ENCODE measurements at regions not wholly inside any gene's neighbourhood (a gene's known extent, or its start where the extent isn't known, plus 50 kb on each side); places are given as distances from the start of the nearest gene placed in this dataset.

DNA sequence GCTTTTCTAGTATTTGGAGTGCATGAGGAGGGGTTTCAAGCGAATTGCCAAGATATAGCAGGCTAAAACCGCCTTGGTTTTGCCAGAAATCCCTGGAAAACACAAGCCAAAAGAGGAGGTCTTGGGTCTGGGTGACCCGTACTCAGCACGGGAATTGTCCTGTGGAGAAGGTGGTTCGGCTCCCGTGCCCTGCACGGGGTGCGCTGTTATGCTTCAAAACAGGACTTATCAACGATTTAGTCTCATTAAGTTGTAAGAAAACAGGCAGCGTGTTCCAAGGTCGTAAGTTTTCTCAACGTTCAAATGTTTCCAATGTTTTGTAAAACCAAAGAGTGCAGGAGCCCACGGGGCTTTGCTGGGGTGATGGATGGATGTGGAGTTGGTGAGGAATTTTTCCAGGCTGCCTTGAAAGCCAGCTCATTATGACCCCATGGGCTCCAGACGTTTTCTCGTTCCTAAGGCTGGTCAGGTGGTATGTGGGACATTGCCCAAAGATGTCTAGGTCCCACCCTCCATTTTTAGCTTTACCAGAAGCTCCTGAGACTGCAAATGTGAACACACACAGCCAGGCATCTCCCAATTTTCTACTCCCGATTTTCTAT is 75.4 kb upstream of the CLDN14 start:
- DNase-seq = no peak

DNA sequence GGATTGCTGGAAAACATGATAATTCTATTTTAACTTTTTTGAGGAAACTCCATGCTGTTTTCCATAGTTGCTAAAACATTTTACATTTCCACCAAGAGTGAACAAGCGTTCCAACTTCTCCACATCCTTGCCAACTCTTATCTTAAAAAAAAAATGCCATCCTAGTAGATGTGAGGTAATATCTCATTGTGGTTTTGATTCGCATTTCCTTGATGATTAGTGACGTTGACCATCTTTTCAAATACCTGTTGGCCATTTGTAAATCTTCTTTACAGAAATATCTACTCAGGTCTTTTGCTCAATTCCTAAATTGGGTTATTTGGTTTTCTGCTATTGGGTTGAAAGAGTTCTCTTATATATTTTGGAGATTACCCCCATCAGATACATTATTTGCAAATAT is 77.4 kb upstream of the CLDN14 start:
- DNase-seq = no peak

DNA sequence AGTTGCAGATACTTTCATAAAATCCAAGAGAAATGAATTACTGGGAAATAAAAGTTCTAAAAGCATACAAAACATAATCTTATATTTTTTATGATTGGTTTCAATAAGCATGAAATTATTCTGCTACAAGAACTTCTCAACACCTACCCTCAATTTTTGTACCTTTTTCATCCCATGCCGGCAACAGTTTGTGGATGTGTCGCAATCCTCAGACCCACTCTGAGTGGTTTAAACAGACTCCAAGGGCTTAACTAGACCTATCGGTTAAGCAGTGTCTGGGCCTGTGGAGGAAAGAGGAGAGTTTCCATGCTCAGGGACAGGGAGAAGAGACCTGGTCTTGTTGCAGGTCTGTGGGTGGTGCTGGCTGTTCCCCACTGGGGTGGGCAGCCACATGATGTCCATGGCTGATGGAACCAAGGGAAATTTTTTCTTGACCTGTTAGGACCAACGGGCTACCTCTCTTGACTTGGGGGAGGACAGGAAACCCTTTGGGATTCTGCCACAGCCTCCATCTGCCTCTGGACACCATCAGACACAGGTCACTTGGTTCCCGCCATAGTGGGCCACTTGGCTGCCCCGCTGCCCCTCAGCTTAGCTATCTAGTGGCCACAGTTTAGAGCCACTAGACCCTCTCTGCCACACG is 81.1 kb upstream of the CLDN14 start:
- DNase-seq = no peak

DNA sequence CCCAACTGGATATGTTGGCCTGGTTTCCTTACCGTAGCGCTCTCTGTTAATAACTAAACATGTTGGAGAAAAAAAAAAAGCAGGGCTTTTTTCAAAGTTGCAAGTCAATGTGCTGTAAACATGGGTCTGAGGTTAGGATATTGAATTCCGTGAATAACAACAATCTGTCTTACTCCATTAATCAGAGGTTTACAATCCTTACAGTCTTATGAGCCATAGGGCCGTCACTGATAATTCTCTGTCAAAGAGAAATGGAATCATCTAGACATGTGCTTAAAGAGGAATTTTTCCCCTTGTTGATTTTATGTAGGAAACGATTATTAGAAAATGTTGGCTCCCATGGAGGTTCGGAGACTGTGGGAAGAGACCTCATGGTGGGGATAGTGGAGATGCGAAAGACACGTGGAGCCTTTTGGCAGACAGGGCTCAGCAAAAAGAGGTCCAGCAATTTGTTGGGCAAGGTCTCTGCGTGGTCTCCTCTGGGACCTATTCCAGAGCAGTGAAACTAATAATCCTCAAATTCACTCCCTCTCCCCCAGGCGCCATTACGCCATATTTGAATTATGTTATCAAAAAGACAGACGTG is 83.5 kb upstream of the CLDN14 start:
- DNase-seq = no peak

DNA sequence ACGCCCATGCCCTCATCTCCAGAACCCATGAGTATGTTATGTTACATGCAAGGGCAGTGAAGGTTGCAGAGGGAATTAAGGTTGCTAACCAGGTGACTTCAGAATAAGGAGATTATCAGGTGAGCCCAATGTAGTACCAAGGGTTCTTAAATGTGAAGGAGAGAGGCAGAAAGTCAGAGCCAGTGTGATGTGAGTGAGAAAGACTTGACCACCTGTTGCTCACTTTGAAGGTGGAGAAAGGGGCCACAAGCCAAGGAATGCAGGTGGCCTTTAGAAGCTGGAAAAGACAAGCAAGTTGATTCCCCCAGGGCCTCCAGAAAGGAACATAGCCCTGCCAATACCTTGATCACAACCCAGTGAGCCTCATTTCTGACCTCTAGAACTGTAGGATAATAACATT is 84.7 kb upstream of the CLDN14 start:
- DNase-seq = no peak

DNA sequence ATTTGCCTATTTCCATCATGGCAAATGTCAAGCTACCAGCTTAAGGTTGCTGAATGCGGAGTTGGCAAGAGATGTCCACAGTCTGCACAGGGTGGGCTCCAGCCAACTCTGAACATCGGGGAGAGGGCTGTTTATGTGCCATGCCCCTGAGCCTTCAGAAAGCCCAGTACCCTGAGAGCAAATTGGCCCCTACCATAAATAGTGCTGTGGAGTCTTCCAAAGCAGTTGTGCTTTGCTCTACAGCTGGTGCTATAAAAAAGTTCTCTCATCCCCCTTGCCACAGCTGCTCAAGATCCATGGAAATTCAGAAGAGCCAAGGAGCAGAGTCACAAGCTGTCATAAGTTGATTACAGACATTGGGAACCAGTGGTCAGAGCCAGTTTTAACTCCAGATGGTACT is 85.6 kb upstream of the CLDN14 start:
- DNase-seq = no peak

DNA sequence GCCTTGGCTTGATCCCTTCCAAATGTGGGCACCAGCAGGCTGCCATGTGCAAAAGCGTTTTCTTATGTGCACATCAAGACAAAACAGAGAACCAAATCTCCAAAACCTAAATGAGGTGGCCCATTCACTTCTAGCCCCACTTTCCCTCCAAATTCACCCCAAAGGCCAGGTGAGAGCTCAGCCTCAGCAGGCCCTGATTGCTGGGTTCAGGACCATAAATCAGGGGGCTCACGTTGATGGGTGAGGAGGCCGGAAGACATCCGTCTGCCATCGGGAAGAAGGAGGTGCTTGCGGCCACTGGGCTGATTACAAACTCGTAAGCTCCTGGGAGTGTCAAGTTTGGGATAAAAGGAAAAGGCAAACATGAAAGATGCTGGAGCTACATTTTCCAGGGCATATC is 86.7 kb upstream of the CLDN14 start:
- no peak for DNase-seq

DNA sequence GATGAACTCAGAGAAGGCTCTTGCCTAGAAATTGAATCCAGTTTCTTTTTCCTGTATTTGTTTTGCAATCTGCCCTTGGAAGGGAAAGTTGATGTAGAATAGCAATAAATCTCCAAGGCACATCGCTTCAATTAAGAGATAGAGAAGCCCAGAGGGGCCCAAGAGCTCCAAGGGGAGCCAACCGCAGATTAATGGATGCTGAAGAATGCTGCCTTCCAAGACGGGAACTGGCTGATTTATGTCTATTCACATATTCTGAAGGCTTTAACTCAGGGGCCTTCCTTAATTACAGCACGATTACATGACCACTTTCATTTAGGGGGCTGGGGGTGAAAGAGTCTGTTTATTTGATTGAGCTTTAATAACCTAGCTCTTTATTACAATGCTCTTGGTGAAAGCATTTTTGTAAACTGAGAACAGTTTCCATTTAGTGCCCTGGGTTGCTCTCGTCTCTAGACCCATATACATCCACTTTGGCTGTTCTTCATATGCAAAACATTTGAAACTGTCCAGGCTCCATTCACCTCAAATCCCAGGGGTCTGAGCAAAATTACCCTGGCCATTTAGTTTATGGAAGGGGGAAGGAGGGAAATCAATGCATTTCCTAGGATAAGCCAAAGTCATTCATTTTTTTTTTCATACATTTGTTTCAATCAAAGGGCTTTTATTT is 87.4 kb upstream of the CLDN14 start:
- no peak for DNase-seq

DNA sequence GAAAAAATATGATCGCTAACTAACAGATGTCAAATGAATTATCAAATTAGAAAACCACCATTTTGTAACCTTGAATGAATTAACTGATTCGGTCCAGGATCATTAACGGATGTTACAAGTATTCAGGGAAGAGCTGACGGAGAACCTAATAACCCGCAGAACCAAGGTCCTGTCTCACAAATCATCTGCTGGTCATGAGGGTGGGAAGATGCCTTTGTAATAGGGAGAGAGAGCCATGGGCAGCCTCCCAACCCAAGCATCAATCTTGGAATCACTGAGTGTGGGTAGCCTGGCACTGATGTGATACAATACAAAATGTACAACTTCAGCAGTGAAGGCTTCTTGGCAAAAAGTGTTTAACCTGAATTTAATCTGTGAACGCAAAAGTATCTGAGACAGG is 89.6 kb upstream of the CLDN14 start:
- DNase-seq = no peak

DNA sequence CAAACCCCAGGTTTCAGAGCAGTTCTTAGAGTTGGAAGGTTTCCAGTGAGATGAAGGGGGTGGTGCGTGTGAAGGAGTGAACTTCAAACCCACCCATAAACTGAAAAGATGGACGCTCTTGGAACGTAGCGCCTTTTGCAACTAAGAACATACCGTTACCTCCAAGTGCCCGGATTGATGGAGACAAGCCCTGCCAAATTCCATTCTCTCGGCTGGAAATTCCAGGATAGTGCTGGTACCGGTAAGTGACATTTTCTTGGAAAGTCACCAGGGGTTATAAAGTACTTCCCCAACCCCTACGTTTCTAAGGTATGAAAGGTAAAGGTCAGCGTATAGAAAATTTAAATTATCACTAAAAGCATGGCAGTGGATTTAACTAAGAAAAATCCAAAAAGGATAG is 91.6 kb upstream of the CLDN14 start:
- no peak for DNase-seq

DNA sequence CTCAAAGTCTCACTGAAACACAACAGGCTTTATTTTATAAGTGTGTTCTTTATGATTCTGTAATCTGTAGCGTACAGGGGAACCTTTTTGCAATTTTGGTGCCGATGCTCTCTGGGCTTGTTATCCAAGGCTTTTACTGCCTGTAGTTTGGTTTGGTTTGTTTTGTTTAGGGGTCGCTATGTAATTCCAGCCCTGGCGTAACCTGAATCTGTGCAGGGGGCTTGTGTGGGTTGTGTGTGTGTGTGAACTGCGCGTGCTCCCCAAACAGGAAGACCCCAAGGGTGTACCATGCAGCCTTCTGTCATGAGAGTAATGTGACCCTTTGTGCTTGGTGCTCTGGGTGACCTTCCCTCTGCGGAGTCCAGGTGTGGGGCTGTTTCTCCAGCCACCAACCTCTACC is 92.1 kb upstream of the CLDN14 start:
- DNase-seq = no peak

DNA sequence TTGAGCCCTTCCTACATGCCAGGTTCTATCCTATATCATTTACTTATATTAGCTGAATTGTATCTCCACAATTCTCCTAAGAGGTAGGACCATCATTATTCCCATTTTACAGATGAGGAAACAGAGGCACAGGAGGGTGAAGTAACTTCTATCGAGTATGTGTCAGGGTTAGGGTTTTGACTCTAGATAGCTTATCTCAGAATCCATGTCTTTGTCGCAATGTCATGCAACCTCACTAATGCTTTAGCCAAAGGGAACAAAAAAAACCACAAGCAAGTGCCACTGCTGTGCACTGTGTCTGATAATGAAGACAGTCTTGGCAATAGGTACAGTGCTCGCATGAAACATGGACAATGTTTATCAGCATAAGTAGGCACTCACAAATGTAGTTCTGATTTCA is 95.4 kb upstream of the CLDN14 start:
- no peak for DNase-seq

DNA sequence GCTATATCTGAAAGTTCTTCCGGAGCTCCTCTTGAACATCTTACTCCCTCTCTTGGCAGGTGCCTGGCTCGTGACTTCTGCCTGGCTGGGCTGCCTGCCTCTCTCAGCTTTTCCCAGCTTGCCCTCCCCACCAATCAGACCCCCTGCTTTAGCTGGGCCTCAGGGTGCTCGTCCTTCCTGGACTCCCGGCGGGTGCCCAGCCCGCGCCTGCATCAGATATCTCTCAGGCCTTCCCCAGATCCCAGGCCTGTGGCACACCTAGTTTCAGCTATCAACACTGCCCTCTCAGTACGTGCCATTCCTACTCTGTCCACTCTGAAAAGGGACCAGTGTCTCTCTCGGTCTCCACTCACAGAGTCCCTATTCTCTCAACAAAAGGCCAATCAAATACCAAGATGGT is 96.5 kb upstream of the CLDN14 start:
- DNase-seq = no peak

DNA sequence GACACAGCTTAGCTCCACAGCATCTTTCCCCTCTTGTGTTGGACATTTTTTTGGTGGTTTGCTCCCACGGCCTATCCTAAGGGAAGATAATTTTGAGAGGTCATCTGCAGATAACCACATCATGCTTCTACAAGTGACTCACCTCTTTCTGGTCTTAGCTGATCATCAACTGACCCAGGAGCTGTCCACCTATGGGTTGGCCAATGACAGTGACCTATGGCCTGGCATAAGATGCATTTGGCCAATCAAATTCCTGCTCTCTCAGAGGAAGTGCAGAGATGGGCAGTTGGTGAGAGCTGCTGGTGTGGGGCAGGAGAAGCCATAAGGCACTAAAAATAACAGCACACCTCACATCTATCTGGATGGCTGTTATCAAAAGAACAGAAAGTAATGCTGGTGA is 100.0 kb upstream of the CLDN14 start:
- DNase-seq = no peak

DNA sequence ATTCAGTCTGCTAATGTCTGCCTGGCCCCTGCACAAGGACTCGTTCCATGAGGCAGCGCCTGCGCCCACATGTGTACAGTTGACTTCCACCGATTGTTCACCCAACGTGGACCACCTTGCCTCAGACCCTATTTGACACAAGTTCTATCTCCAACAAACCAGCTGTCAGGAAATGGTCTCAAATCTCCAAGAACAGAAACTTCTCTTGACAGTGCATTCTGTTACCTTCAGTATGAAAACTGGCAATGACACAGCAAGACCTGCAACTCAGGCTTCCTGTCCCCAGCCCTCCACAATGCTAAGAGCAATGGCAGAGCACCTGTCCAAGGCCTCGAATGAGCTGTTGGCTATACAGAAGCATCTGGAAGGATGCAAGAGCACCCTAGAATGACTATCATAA is 102.3 kb upstream of the CLDN14 start:
- no peak for DNase-seq

DNA sequence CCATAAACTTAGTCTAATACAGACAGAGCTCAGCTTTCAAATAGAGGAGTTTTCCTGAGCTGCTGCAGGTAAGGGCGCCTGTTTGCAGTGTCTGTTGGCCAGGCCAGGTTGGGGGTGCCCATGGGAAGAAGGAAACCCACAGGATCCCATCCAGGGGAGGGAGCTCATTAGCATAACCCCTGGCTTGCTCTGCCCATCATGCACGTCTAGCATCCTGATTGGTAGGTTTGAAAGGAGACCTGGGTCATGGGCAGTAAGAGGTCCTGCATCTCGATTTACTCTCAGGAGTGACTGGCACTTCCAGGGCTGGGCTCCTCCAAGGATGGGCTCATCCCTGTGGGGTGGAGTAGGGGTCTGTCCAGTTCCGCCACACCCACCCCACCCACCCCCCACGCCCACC is 103.7 kb upstream of the CLDN14 start:
- DNase-seq = no peak

DNA sequence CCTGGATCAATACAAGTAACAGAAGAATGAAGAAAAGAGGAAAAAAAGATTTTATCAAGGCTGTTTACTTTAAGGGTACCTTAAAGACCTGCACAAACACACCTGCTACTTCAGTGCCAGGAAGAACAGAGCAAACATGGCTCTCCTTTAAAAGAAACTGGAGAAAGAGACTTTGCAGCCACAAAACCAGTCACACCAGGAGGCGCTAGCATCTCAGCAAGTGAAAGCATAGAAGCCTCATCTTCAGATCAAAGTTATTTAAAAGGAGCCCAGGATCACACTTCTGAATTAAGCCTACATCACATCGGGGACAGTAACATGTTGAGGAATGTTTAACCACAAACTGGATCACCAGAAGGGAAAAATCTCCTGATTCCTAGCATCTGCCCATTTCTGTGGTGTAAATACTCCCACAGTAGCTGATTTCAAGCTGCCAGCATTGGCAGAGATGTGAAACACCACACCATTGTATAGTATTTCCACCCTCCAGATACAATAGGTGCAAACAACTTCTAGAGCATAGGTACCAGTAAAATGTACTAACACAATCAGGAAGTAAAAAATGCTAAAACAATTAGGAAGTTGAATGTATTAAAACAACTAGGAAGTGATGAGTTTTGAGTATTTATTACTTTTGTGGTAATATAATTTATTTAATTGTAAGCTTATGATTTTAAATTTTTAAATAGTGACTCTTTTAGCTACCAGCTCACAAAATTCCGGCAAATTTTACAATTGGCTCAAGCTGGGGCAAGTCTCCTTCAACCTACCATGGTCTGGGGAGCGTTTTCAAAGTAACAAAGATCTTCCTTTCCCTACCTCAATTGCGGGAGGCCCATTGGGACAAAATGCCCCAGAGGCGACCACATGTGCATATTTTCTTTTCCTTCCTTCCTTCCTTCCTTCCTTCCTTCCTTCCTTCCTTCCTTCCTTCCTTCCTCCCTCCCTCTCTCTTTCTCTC is 105.3 kb upstream of the CLDN14 start:
- peak in 1 of 2 donors; percentile 33 for DNase-seq

DNA sequence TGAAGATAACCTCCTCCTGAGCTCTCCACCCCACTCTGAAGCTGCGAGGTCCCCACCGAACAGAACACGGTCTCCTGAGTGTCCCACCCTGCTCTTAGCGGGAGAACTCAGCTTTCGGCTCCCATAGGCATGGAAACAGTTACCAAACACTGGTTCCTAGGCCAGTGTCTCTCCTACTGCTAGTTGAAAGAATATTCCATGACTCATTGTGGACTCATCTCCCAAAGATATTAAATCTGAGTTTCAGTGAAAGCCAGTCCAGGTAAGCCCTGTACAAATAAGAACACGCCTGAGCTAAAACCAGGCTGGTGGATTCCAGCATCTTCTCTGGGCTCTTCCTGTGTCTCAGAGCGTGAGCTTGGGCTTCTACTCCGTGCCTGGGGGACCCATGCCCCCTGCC is 107.5 kb upstream of the CLDN14 start:
- DNase-seq = no peak

DNA sequence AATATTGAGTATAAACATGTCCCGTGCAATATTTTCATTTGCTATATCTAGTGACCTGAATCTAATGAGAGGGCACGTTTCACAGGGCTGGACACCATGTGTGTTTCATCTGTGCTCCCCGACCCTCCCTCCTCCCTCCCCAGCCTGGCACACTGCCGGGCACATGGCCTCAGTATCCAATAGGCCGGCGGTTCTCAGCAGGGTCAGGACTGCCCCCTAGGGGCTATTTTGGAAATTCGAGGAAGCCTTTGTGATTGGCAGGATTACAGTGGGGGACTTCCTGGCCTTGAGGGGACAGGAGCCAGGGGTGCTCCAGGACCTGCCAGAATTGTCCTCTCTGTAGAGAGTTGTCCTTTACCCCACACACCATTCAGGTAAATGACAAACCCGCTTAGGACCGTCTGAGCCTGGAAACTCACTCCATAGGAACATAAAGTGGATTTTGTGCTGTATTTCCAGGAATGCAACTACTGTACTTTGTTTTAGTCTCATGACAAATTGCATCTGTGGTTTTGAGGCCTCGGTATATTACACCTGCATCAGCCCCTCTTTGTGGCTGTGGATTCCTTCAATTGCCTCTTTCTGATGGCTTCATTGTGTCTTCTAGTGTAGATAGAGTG is 109.5 kb upstream of the SIM2 start:
- no peak for DNase-seq

DNA sequence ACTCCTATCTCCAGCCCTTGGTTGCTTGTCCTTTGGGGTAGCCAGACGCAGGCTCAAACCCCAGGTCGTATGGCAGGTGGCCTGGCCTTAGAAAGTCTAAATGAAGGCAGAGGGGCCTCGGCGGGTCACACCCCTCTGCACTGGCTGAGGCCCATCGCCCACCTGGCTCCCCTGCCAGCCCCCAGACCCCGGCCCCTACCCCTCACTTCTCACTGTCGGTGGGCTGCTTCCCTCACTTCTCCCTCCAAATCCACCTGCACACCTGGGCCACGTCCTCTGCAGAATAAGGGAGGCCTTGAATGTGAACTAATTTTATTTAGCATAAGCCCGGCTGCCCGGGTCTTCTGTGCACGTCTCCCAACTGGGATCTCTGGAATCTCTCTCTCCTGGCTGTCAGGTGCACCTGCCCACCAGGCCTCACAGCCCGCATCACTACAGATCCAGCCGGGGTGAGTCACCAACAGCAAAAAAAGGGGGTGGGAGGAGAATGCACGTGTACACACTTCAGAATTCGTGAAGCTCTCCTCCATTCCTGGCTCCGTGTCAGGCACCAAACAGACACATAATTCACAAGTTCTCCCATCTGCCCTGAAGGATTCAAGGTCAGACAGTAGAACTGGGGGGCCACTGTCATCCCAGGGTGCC is 107.5 kb upstream of the SIM2 start:
- DNase-seq = no peak

DNA sequence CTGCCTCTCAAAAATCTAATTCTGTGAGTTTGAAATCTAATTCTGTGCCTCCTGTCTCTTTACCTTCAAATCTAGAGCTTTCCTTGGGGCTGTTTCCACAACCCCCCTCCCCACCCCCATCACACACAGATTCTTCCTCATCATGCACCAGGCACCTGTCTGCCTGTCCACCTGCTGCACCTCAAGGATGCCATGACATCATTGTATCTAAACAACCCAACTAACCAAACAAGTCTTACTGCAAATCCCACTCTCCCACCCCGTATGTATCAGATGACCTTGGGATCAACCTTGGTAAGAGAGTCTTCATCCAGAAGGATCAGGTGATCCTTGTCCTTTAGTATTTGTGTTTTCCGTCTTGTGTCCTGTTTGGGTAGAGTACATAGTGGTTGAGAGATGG is 102.7 kb upstream of the SIM2 start:
- DNase-seq = no peak

DNA sequence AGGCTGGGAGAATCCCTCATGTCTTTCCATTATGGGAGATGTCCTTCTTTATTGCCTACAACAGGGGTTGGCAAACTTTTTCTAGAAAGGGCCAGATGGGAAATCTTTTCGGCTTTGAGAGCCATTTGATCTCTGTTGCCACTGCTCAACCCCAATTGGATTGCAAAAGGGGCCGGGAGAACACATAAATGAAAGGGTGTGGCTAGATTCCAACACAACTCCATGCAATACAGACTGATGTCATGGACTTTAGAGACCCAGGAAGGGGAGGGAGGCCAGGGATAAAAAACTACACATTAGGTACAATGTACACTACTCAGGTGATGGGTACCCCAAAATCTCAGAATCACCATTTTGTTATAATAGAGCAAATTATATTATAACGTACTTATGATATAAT is 97.6 kb upstream of the SIM2 start:
- DNase-seq = no peak
